Body of pancreas (tissue), 4 donors: ENCODE measurements at regions not wholly inside any gene's neighbourhood (a gene's known extent, or its start where the extent isn't known, plus 50 kb on each side); places are given as distances from the start of the nearest gene placed in this dataset.

ENCODE experiments used
- CTCF ChIP-seq, 7 experiments: fragments of 450-650 bp in 4 of 7; fragments of 200-600 bp in 3 of 7; sonication (generic) in 3 of 7; IDR thresholded peaks; one replicate each; pipeline ENCODE4 v1.5.1; 2016 to 2019; ENCODE audit warnings: antibody characterized with exemption in 7 of 7
- POLR2A ChIP-seq, 3 donors: fragments of 450-650 bp; IDR thresholded peaks; one replicate each; pipeline ENCODE4 v1.6.1; 2016; ENCODE audit warnings: antibody characterized with exemption in 3 of 3, mild to moderate bottlenecking in 2 of 3

GRCh38 chr3:40719660-40720287 is 195.0 kb downstream of the ZNF621 start:
- TF ChIP-seq CTCF (IDR thresholded peaks at IDR 0.05) = peak; percentile 21 to 78 (median 69)
- no peak for TF ChIP-seq POLR2A (IDR thresholded peaks at IDR 0.05)
